OCI-LY1 (cell line): ENCODE measurements at regions not wholly inside any gene's neighbourhood (a gene's known extent, or its start where the extent isn't known, plus 50 kb on each side); places are given as distances from the start of the nearest gene placed in this dataset.

ENCODE experiments used
- H2AFZ ChIP-seq: fragments of 200-600 bp; sonication (generic), shearing (Covaris generic); 2 replicates; pipeline ENCODE4 v1.6.0; 2014; ENCODE audit warnings: antibody characterized with exemption, mild to moderate bottlenecking, low read length
- H3F3A ChIP-seq: fragments of 200-600 bp; sonication (generic), shearing (Covaris generic); 2 replicates; pipeline ENCODE4 v1.6.0; 2014; ENCODE audit warnings: mild to moderate bottlenecking, antibody characterized with exemption, low read length, moderate library complexity; ENCODE audit not compliant: insufficient read depth
- H3K27ac ChIP-seq: fragments of 200-600 bp; sonication (generic); 2 replicates; pipeline ENCODE4 v1.5.1; 2014; ENCODE audit warnings: low read length, mixed run types, mild to moderate bottlenecking, low read depth; ENCODE audit not compliant: poor library complexity, severe bottlenecking
- H3K27me3 ChIP-seq: fragments of 200-600 bp; sonication (generic); 2 replicates; pipeline ENCODE4 v1.6.0; 2014; ENCODE audit warnings: antibody characterized with exemption, mild to moderate bottlenecking, low read length, moderate library complexity; ENCODE audit not compliant: insufficient read depth
- H3K36me3 ChIP-seq: fragments of 200-600 bp; sonication (generic); 2 replicates; pipeline ENCODE4 v1.6.1; 2014; ENCODE audit warnings: mild to moderate bottlenecking, antibody characterized with exemption, low read length, moderate library complexity, mixed read lengths; ENCODE audit not compliant: insufficient read depth
- H3K4me1 ChIP-seq: fragments of 200-600 bp; sonication (generic); 2 replicates; pipeline ENCODE4 v1.5.1; 2014; ENCODE audit warnings: mild to moderate bottlenecking, low read length, moderate library complexity; ENCODE audit not compliant: insufficient read depth, severe bottlenecking
- H3K4me2 ChIP-seq: fragments of 200-600 bp; sonication (generic), shearing (Covaris generic); 2 replicates; pipeline ENCODE4 v1.6.1; 2014; ENCODE audit warnings: low read length
- H3K4me3 ChIP-seq: fragments of 200-600 bp; sonication (generic); 2 replicates; pipeline ENCODE4 v1.5.1; 2014; ENCODE audit warnings: low read length, low read depth, mild to moderate bottlenecking, mixed read lengths; ENCODE audit not compliant: poor library complexity, severe bottlenecking
- H3K79me2 ChIP-seq: fragments of 200-600 bp; shearing (Covaris generic); 2 replicates; pipeline ENCODE4 v1.6.1; 2016; ENCODE audit warnings: mixed run types, low read length, mixed read lengths; ENCODE audit not compliant: insufficient read depth
- H3K9ac ChIP-seq: fragments of 200-600 bp; sonication (generic), shearing (Covaris generic); 2 replicates; pipeline ENCODE4 v1.6.1; 2014; ENCODE audit warnings: mild to moderate bottlenecking, low read length, mixed read lengths
- H3K9me2 ChIP-seq: fragments of 200-600 bp; sonication (generic), shearing (Covaris generic); 2 replicates; pipeline ENCODE4 v1.6.1; 2014; ENCODE audit warnings: low read depth, mild to moderate bottlenecking, low read length, mixed read lengths
- H3K9me3 ChIP-seq: fragments of 200-600 bp; shearing (Covaris generic); 2 replicates; pipeline ENCODE4 v1.6.1; 2014; ENCODE audit warnings: low read length, mixed read lengths
- H4K20me1 ChIP-seq: fragments of 200-600 bp; sonication (generic), shearing (Covaris generic); 2 replicates; pipeline ENCODE4 v1.6.0; 2016; ENCODE audit warnings: mild to moderate bottlenecking, low read length; ENCODE audit not compliant: insufficient read depth
- EZH2 ChIP-seq: fragments of 200-600 bp; sonication (generic), shearing (Covaris generic); IDR thresholded peaks from 2 replicates; pipeline ENCODE4 v1.8.0; 2017; ENCODE audit warnings: borderline replicate concordance, mixed run types, mild to moderate bottlenecking, antibody characterized with exemption, low read length, moderate library complexity, mixed read lengths
- TF ChIP-seq, protein P1 (sequence below): fragments of 200-600 bp; sonication (generic), shearing (Covaris generic); IDR thresholded peaks from 2 replicates; pipeline ENCODE4 v1.5.1; 2017; ENCODE audit warnings: mild to moderate bottlenecking, antibody characterized with exemption, low read length, moderate library complexity, mixed read lengths

GRCh38 chr15:25176991-25177954, 222.5 kb downstream of the SNRPN start:
- Histone ChIP-seq H3K4me2 (no peak overlapping the region), H3K27ac (no peak overlapping the region), H4K20me1 (no peaks in the 10 kb centered on the region), H3K4me3 (no peak overlapping the region), H3K4me1 (no peaks in the 10 kb centered on the region), H3K36me3 (no peaks in the 10 kb centered on the region), H3K9ac (no peak overlapping the region), H2AFZ (no peak overlapping the region), H3F3A (no peaks in the 10 kb centered on the region), H3K79me2 (no peaks in the 10 kb centered on the region), H3K9me3 (no peaks in the 10 kb centered on the region), H3K9me2 (no peaks in the 10 kb centered on the region), H3K27me3 (no peaks in the 10 kb centered on the region)
- no peak for TF ChIP-seq EZH2
- TF ChIP-seq, protein P1, sequence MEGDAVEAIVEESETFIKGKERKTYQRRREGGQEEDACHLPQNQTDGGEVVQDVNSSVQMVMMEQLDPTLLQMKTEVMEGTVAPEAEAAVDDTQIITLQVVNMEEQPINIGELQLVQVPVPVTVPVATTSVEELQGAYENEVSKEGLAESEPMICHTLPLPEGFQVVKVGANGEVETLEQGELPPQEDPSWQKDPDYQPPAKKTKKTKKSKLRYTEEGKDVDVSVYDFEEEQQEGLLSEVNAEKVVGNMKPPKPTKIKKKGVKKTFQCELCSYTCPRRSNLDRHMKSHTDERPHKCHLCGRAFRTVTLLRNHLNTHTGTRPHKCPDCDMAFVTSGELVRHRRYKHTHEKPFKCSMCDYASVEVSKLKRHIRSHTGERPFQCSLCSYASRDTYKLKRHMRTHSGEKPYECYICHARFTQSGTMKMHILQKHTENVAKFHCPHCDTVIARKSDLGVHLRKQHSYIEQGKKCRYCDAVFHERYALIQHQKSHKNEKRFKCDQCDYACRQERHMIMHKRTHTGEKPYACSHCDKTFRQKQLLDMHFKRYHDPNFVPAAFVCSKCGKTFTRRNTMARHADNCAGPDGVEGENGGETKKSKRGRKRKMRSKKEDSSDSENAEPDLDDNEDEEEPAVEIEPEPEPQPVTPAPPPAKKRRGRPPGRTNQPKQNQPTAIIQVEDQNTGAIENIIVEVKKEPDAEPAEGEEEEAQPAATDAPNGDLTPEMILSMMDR: no peak

- no peaks in the 10 kb centered on the region for H3F3A ChIP-seq
- no peaks in the 10 kb centered on the region for H3K4me1 ChIP-seq
- H3K4me3 ChIP-seq: no peak overlapping the region
- H3K27ac ChIP-seq: no peak overlapping the region
- no peaks in the 10 kb centered on the region for H3K27me3 ChIP-seq
- H3K9me3 ChIP-seq: no peaks in the 10 kb centered on the region
- H3K9ac ChIP-seq: no peak overlapping the region
- no peak overlapping the region for H2AFZ ChIP-seq
- no peaks in the 10 kb centered on the region for H3K9me2 ChIP-seq
- no peaks in the 10 kb centered on the region for H4K20me1 ChIP-seq
- TF ChIP-seq, protein P1: no peak
- no peak for TF ChIP-seq EZH2
- H3K4me2 ChIP-seq: no peak overlapping the region
- no peaks in the 10 kb centered on the region for H3K36me3 ChIP-seq
- H3K79me2 ChIP-seq: no peaks in the 10 kb centered on the region
These were observed 223.4 kb downstream of the SNRPN start for GRCh38 chr15:25177955-25178801.

- H3K4me3 ChIP-seq: no peak overlapping the region
- no peaks in the 10 kb centered on the region for H4K20me1 ChIP-seq
- no peaks in the 10 kb centered on the region for H3K36me3 ChIP-seq
- no peak overlapping the region for H3K9ac ChIP-seq
- no peak overlapping the region for H3K27ac ChIP-seq
- TF ChIP-seq EZH2: no peak
- TF ChIP-seq, protein P1: no peak
- H3K9me3 ChIP-seq: no peaks in the 10 kb centered on the region
- H2AFZ ChIP-seq: no peak overlapping the region
- no peaks in the 10 kb centered on the region for H3K9me2 ChIP-seq
- H3K79me2 ChIP-seq: no peaks in the 10 kb centered on the region
- no peaks in the 10 kb centered on the region for H3K27me3 ChIP-seq
- H3F3A ChIP-seq: no peaks in the 10 kb centered on the region
- H3K4me2 ChIP-seq: no peak overlapping the region
- no peaks in the 10 kb centered on the region for H3K4me1 ChIP-seq
These were observed 224.3 kb downstream of the SNRPN start for GRCh38 chr15:25178835-25179672.
